HUES48 (cell line): ENCODE measurements at regions not wholly inside any gene's neighbourhood (a gene's known extent, or its start where the extent isn't known, plus 50 kb on each side); places are given as distances from the start of the nearest gene placed in this dataset.
"Not testable (repeated sequence)": the region's sequence is repeated elsewhere in the genome, so short reads cannot be mapped to it uniquely, and the experiment has no call there.

Source experiments
- H3K27ac ChIP-seq: one replicate; pipeline ENCODE4 v1.7.0; 2013; ENCODE audit warnings: low read depth, low read length, inconsistent platforms
- H3K27me3 ChIP-seq: 2 replicates; pipeline ENCODE4 v1.6.1; 2013; ENCODE audit warnings: mild to moderate bottlenecking, low read length; ENCODE audit not compliant: control insufficient read depth, insufficient read depth
- H3K36me3 ChIP-seq: 2 replicates; pipeline ENCODE4 v1.6.1; 2013; ENCODE audit warnings: low read length; ENCODE audit not compliant: control insufficient read depth, insufficient read depth
- H3K4me1 ChIP-seq: 2 replicates; pipeline ENCODE4 v1.6.1; 2013; ENCODE audit warnings: mild to moderate bottlenecking, low read length; ENCODE audit not compliant: control insufficient read depth, insufficient read depth
- H3K4me3 ChIP-seq: 2 replicates; pipeline ENCODE4 v1.5.1; 2013; ENCODE audit warnings: mild to moderate bottlenecking, low read depth, low read length
- H3K9ac ChIP-seq: 2 replicates; pipeline ENCODE4 v1.6.1; 2013; ENCODE audit warnings: mild to moderate bottlenecking, low read depth, low read length, moderate library complexity
- H3K9me3 ChIP-seq: 2 replicates; pipeline ENCODE4 v1.6.1; 2013; ENCODE audit warnings: low read length; ENCODE audit not compliant: control insufficient read depth, insufficient read depth

DNA sequence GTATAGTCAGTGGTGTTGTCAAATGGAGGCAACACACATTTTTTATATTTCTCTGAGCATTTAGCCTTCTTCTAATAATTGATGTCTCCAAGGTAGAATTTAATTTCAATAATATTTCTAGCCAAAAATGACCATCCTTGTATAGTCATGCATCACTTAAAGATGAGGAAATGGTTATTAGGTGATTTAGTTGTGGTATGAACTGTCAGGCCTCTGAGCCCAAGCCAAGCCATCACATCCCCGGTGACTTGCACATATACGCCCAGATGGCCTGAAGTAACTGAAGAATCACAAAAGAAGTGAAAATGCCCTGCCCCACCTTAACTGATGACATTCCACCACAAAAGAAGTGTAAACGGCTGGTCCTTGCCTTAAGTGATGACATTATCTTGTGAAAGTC lies 115.6 kb upstream of the SMLR1 start:
- not testable (repeated sequence) for H3K27ac ChIP-seq, H3K36me3 ChIP-seq, H3K4me3 ChIP-seq, H3K9me3 ChIP-seq, H3K27me3 ChIP-seq, H3K9ac ChIP-seq
- H3K4me1 ChIP-seq: peaks cover 33% of the 10 kb centered on the region

GRCh38 chr6:130713144-130713543 lies 114.1 kb upstream of the SMLR1 start:
- Histone ChIP-seq H3K36me3 (no peaks in the 10 kb centered on the region), H3K9ac (no peak overlapping the region), H3K27ac (peak overlapping the region; percentile 82), H3K9me3 (no peaks in the 10 kb centered on the region), H3K4me3 (0 out of 2 replicates have a peak overlapping the region, but pooled peaks have one; percentile 28), H3K4me1 (peaks cover 33% of the 10 kb centered on the region), H3K27me3 (no peaks in the 10 kb centered on the region)

DNA sequence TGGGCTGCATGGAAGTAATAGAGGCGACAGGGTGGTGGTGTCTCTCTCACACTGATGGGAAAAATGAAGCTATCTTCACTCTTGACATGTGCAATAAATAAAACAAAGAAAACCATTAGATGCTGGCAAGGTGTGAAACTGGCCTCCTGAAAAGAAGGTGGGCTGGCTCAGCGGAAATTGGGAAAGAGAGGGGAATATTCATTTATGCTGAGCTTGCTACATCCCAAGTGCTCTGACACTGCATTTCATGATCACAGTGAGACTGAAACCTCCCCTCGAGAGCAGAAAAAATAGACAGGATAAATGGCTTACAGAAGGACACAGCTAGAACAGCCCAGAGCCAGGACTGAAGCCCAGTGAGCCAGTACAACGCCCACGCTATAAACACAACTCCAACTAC lies 112.1 kb upstream of the SMLR1 start:
- H3K4me1 ChIP-seq: peaks cover 33% of the 10 kb centered on the region
- H3K4me3 ChIP-seq: no peak overlapping the region
- H3K27ac ChIP-seq: no peak overlapping the region
- H3K27me3 ChIP-seq: no peaks in the 10 kb centered on the region
- H3K9ac ChIP-seq: no peak overlapping the region
- no peaks in the 10 kb centered on the region for H3K9me3 ChIP-seq
- H3K36me3 ChIP-seq: no peaks in the 10 kb centered on the region

DNA sequence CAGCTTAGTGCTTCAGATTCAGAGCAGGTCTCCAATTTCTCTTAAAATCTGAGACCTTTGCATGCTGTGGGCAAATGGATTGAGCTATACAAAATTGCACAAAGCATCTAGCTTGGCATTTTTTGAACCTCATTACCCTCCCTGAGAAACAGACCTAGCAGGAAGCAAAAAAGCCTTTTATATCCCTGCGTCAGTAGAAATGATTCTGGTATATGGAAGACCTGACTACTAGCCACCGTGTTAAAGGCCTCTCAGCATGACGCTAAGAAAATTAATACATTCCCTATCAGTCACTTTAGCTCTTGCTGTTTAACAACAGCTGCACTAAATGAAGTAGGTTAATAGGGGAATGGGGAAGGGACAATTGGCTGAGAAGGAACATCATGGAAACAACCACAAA lies 110.7 kb upstream of the SMLR1 start:
- Histone ChIP-seq H3K27me3 (no peaks in the 10 kb centered on the region), H3K4me3 (no peak overlapping the region), H3K9me3 (no peaks in the 10 kb centered on the region), H3K4me1 (peaks cover 28% of the 10 kb centered on the region), H3K9ac (no peak overlapping the region), H3K27ac (no peak overlapping the region), H3K36me3 (no peaks in the 10 kb centered on the region)

GRCh38 chr6:130717657-130718056 lies 109.5 kb upstream of the SMLR1 start:
- Histone ChIP-seq H3K9me3 (no peaks in the 10 kb centered on the region), H3K9ac (no peak overlapping the region), H3K27me3 (no peaks in the 10 kb centered on the region), H3K4me3 (no peak overlapping the region), H3K36me3 (no peaks in the 10 kb centered on the region), H3K27ac (no peak overlapping the region), H3K4me1 (peaks cover 18% of the 10 kb centered on the region)

- H3K4me3 ChIP-seq: no peak overlapping the region
- no peaks in the 10 kb centered on the region for H3K9me3 ChIP-seq
- H3K27ac ChIP-seq: no peak overlapping the region
- peaks cover 4% of the 10 kb centered on the region; the same call in 1 of the 2 replicates for H3K4me1 ChIP-seq
- H3K27me3 ChIP-seq: no peaks in the 10 kb centered on the region
- H3K9ac ChIP-seq: no peak overlapping the region
- H3K36me3 ChIP-seq: no peaks in the 10 kb centered on the region
Measured at GRCh38 chr6:130720076-130720715, 107.0 kb upstream of the SMLR1 start.

DNA sequence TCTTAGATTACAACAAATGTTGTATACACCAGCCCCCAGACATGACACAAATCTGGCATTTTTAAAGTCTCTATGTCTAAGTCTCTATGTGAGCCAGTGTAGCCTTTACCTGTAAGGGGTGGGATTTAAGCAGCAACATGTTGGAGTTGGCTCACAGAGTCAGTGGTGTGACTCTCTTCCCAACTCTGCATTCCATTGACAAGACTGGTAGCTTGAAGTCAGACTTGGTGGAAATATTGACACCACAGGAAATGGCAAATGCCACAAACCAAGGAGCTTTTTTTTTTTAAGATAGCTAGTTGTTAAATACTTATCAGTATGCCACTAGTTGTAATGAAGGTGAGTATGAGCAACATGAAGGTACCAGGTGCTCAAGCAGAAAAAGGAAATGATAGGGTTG lies 103.1 kb upstream of the SMLR1 start:
- Histone ChIP-seq H3K9me3 (no peaks in the 10 kb centered on the region), H3K4me3 (no peak overlapping the region), H3K4me1 (no peaks in the 10 kb centered on the region), H3K9ac (no peak overlapping the region), H3K36me3 (no peaks in the 10 kb centered on the region), H3K27me3 (no peaks in the 10 kb centered on the region), H3K27ac (no peak overlapping the region)

GRCh38 chr6:130725551-130725950 lies 101.7 kb upstream of the SMLR1 start:
- H3K9me3 ChIP-seq: no peaks in the 10 kb centered on the region
- no peak overlapping the region for H3K9ac ChIP-seq
- H3K27me3 ChIP-seq: no peaks in the 10 kb centered on the region
- H3K27ac ChIP-seq: no peak overlapping the region
- H3K4me3 ChIP-seq: no peak overlapping the region
- no peaks in the 10 kb centered on the region for H3K36me3 ChIP-seq
- no peaks in the 10 kb centered on the region for H3K4me1 ChIP-seq

DNA sequence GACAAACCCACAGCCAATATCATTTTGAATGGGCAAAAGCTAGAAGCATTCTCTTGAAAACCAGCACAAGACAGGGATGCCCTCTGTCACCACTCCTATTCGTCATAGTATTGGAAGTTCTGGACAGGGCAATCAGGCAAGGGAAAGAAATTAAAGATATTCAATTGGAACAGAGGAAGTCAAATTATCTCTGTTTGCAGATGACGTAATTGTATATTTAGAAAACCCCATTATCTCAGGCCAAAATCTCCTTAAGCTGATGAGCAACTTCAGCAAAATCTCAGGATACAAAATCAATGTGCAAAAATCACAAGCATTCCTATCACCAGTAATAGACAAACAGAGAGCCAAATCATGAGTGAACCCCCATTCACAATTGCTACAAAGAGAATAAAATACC lies 99.1 kb upstream of the SMLR1 start:
- H3K4me3 ChIP-seq, H3K9me3 ChIP-seq, H3K4me1 ChIP-seq, H3K9ac ChIP-seq, H3K36me3 ChIP-seq, H3K27me3 ChIP-seq, H3K27ac ChIP-seq: not testable (repeated sequence)

- H3K9ac ChIP-seq: no peak overlapping the region
- no peak overlapping the region for H3K27ac ChIP-seq
- no peaks in the 10 kb centered on the region for H3K36me3 ChIP-seq
- no peaks in the 10 kb centered on the region for H3K4me1 ChIP-seq
- H3K9me3 ChIP-seq: no peaks in the 10 kb centered on the region
- H3K27me3 ChIP-seq: no peaks in the 10 kb centered on the region
- no peak overlapping the region for H3K4me3 ChIP-seq
Measured at GRCh38 chr6:130730600-130730999, 96.6 kb upstream of the SMLR1 start.

- H3K4me1 ChIP-seq: no peaks in the 10 kb centered on the region
- H3K27ac ChIP-seq: no peak overlapping the region
- H3K36me3 ChIP-seq: no peaks in the 10 kb centered on the region
- H3K9me3 ChIP-seq: no peaks in the 10 kb centered on the region
- H3K9ac ChIP-seq: no peak overlapping the region
- H3K4me3 ChIP-seq: no peak overlapping the region
- H3K27me3 ChIP-seq: no peaks in the 10 kb centered on the region
Measured at GRCh38 chr6:130734161-130734560, 93.0 kb upstream of the SMLR1 start.

GRCh38 chr6:130740308-130740707 lies 86.9 kb upstream of the SMLR1 start:
- no peak overlapping the region for H3K9ac ChIP-seq
- peaks cover 14% of the 10 kb centered on the region; the same call in 1 of the 2 replicates for H3K4me1 ChIP-seq
- no peaks in the 10 kb centered on the region for H3K27me3 ChIP-seq
- H3K9me3 ChIP-seq: no peaks in the 10 kb centered on the region
- H3K36me3 ChIP-seq: no peaks in the 10 kb centered on the region
- H3K4me3 ChIP-seq: no peak overlapping the region
- no peak overlapping the region for H3K27ac ChIP-seq
